T-cell (primary cell): ENCODE measurements at regions not wholly inside any gene's neighbourhood (a gene's known extent, or its start where the extent isn't known, plus 50 kb on each side); places are given as distances from the start of the nearest gene placed in this dataset.

Source experiments
- ATAC-seq, 4 experiments: fragments of 200-7000 bp in 3 of 4; fragments of 150-1000 bp in 1 of 4; cut with Tn5 transposase; replicated peaks in 1 of 4; 1 replicate in 3 of 4; 2 replicates in 1 of 4; pipeline ENCODE4 v1.10.0; 2021; ENCODE audit warnings: moderate library complexity in 3 of 4, mild to moderate bottlenecking in 2 of 4, moderate number of reproducible peaks in 1 of 4
- CTCF ChIA-PET, 2 donors: fragments of 300-600 bp; sonication (Branson Sonifier 250); formaldehyde crosslinking; loops; one replicate each; lab custom pipeline; 2022; ENCODE audit warnings: antibody characterized with exemption in 2 of 2; lab: Charles Lee
- POLR2A ChIA-PET, 2 donors: fragments of 300-600 bp; sonication (Branson Sonifier 250); formaldehyde crosslinking; loops; one replicate each; lab custom pipeline; 2022; ENCODE audit warnings: antibody characterized with exemption in 2 of 2; lab: Charles Lee
- DNase-seq, 35 experiments: peaks; one replicate each; pipeline versions ENCODE4 v3.0.0 to v3.0.0-alpha.2; 2013 to 2023
- H3K27ac ChIP-seq: one replicate; pipeline ENCODE4 v1.5.1; 2013; ENCODE audit warnings: low read length
- H3K27me3 ChIP-seq, 2 experiments: replicated peaks in 1 of 2; 1 replicate in 1 of 2; 2 replicates in 1 of 2; pipeline versions ENCODE4 v1.6.1 to v1.7.0; 2013; ENCODE audit warnings: low read length in 1 of 2, mixed read lengths in 1 of 2; ENCODE audit not compliant: control insufficient read depth in 2 of 2, insufficient read depth in 2 of 2; ENCODE audit errors: extremely low read depth in 1 of 2
- H3K36me3 ChIP-seq, 2 donors: 1 replicate in 1 of 2; 2 replicates in 1 of 2; pipeline versions ENCODE4 v1.6.1 to v1.7.0; 2013; ENCODE audit warnings: low read length in 1 of 2; ENCODE audit not compliant: control insufficient read depth in 2 of 2, insufficient read depth in 1 of 2; ENCODE audit errors: extremely low read depth in 1 of 2
- H3K4me1 ChIP-seq, 2 experiments: 1 replicate in 1 of 2; 2 replicates in 1 of 2; pipeline versions ENCODE4 v1.6.1 to v1.7.0; 2013; ENCODE audit warnings: low read length in 2 of 2, mixed read lengths in 1 of 2; ENCODE audit not compliant: insufficient read depth in 2 of 2, control insufficient read depth in 1 of 2; ENCODE audit errors: extremely low read depth in 1 of 2
- H3K4me3 ChIP-seq, 2 donors: 1 replicate in 1 of 2; 2 replicates in 1 of 2; pipeline versions ENCODE4 v1.5.1 to v1.7.0; 2013; ENCODE audit warnings: mild to moderate bottlenecking in 2 of 2, low read length in 1 of 2, moderate library complexity in 1 of 2; ENCODE audit not compliant: control insufficient read depth in 1 of 2; ENCODE audit errors: extremely low read depth in 1 of 2
- H3K9me3 ChIP-seq: 2 replicates; pipeline ENCODE4 v1.7.0; 2013
- H3K27ac Mint-ChIP-seq, 2 donors: one replicate each; pipeline ENCODE4 v1.8.0; 2020 to 2021; ENCODE audit warnings: mild to moderate bottlenecking in 2 of 2, mixed read lengths in 2 of 2
- H3K27me3 Mint-ChIP-seq, 2 donors: one replicate each; pipeline ENCODE4 v1.8.0; 2021 to 2022; ENCODE audit warnings: mixed read lengths in 2 of 2
- H3K36me3 Mint-ChIP-seq: one replicate; pipeline ENCODE4 v1.8.0; 2021; ENCODE audit warnings: mixed read lengths
- H3K4me1 Mint-ChIP-seq, 3 donors: one replicate each; pipeline ENCODE4 v1.8.0; 2020 to 2022; ENCODE audit warnings: mixed read lengths in 3 of 3, mild to moderate bottlenecking in 1 of 3
- H3K4me3 Mint-ChIP-seq, 3 donors: one replicate each; pipeline ENCODE4 v1.8.0; 2020 to 2022; ENCODE audit warnings: mild to moderate bottlenecking in 3 of 3, mixed read lengths in 3 of 3, moderate library complexity in 3 of 3
- H3K9me3 Mint-ChIP-seq, 3 donors: one replicate each; pipeline ENCODE4 v1.8.0; 2020 to 2022; ENCODE audit warnings: mixed read lengths in 3 of 3
- WGBS: methylation state at CpG from one replicate; pipeline ENCODE4 v1.1.5; 2013; ENCODE audit warnings: missing lambda C conversion rate; ENCODE audit not compliant: insufficient coverage; 5-methylcytosine and 5-hydroxymethylcytosine counted together

DNA sequence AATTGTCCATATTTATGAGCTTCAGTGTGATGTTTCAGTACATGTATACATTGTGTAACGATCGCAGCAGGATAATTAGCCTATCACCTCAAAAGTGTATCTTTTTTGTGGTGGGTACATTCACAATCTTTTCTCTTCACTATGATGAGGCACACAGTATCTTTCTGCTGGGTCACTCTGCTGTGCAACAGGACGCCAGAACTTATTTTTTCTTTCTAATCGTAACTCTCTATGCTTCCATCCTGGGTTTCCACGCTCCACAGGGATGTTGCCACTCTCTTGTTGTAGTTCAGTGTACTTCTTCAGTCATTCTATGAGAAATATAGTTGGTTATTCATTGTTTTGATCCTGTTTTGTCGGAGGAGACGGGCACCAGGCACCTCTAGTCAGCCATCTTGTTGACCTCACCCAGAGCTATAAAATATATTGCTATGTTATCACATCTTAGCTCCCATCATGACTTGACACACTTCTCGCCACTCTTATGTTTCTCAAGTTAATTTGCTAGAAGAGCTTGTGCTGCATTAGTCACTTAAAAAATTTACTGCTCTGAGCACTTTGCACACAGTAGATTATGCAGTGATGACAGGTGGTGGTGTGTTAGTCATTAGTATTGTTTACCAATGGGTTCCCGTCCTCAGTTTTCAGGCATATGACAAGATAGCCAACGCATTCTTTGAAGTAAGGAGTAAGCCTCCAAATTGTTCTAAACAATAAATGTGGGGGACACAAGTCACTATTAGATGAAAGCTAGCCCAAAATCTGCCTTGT lies 1002.7 kb upstream of the PCDH7 start:
- Histone ChIP-seq H3K4me1 (no peaks in the 10 kb centered on the region), H3K9me3 (no peaks in the 10 kb centered on the region), H3K27ac (no peak overlapping the region), H3K36me3 (no peaks in the 10 kb centered on the region), H3K4me3 (no peak overlapping the region), H3K27me3 (no peaks in the 10 kb centered on the region)
- CTCF ChIA-PET = no interaction called here
- Mint-ChIP-seq H3K27ac (no peak overlapping the region), H3K9me3 (peaks cover 0 to 12% (median 7%) of the 10 kb centered on the region in 3 donors), H3K36me3 (no peaks in the 10 kb centered on the region), H3K4me1 (no peaks in the 10 kb centered on the region), H3K4me3 (no peak overlapping the region), H3K27me3 (no peaks in the 10 kb centered on the region)
- no peak for ATAC-seq
- POLR2A ChIA-PET = no interaction called here
- WGBS = no CpG with 5 or more reads among the region's 10 CpGs
- no peak for DNase-seq

- no peaks in the 10 kb centered on the region for H3K27me3 Mint-ChIP-seq
- no peaks in the 10 kb centered on the region for H3K36me3 ChIP-seq
- no peak for DNase-seq
- H3K4me1 Mint-ChIP-seq = no peaks in the 10 kb centered on the region
- CTCF ChIA-PET = no interaction called here
- H3K9me3 ChIP-seq = no peaks in the 10 kb centered on the region
- no peak for ATAC-seq
- H3K27ac ChIP-seq = no peak overlapping the region
- H3K9me3 Mint-ChIP-seq = peaks cover 0 to 12% (median 7%) of the 10 kb centered on the region in 3 donors
- no peaks in the 10 kb centered on the region for H3K4me1 ChIP-seq
- H3K4me3 Mint-ChIP-seq = no peak overlapping the region
- H3K36me3 Mint-ChIP-seq = no peaks in the 10 kb centered on the region
- H3K27me3 ChIP-seq = no peaks in the 10 kb centered on the region
- POLR2A ChIA-PET = no interaction called here
- H3K4me3 ChIP-seq = no peak overlapping the region
- no peak overlapping the region for H3K27ac Mint-ChIP-seq
Observed at GRCh38 chr4:29718136-29718535, 1002.0 kb upstream of the PCDH7 start.

DNA sequence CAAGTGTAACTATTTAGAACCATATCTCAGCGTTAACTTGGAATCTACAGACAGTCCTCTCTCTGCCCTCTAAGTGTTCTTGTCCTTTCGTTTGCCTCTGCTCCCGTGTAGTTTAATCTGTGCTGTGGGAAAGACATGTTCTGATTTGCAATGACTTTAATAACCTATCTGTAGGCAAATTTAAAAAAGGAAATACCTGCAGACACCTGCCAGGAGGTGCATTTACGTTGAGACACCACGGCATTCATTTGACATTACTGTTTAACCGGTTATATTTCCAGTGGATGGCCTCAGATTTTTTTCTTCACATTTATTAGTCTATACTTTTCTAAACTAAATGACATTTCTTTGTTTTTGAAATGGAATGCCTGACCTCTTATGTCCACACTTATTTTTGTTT lies 997.9 kb upstream of the PCDH7 start:
- H3K36me3 Mint-ChIP-seq = no peaks in the 10 kb centered on the region
- no peaks in the 10 kb centered on the region for H3K27me3 ChIP-seq
- H3K9me3 ChIP-seq = no peaks in the 10 kb centered on the region
- WGBS = 61% methylated on average over 2 of the region's 6 CpGs
- no peak overlapping the region for H3K27ac Mint-ChIP-seq
- no peaks in the 10 kb centered on the region for H3K27me3 Mint-ChIP-seq
- H3K9me3 Mint-ChIP-seq = peaks cover 0 to 12% (median 11%) of the 10 kb centered on the region in 3 donors
- CTCF ChIA-PET = no interaction called here
- POLR2A ChIA-PET = no interaction called here
- H3K36me3 ChIP-seq = no peaks in the 10 kb centered on the region
- H3K4me3 ChIP-seq = no peak overlapping the region
- H3K27ac ChIP-seq = no peak overlapping the region
- no peak for ATAC-seq
- no peak overlapping the region for H3K4me3 Mint-ChIP-seq
- no peaks in the 10 kb centered on the region for H3K4me1 ChIP-seq
- no peaks in the 10 kb centered on the region for H3K4me1 Mint-ChIP-seq
- no peak for DNase-seq

- Histone ChIP-seq H3K4me1 (no peaks in the 10 kb centered on the region), H3K27ac (no peak overlapping the region), H3K4me3 (no peak overlapping the region), H3K9me3 (no peaks in the 10 kb centered on the region), H3K36me3 (no peaks in the 10 kb centered on the region), H3K27me3 (no peaks in the 10 kb centered on the region)
- no peaks in the 10 kb centered on the region for H3K36me3 Mint-ChIP-seq
- no peak overlapping the region for H3K4me3 Mint-ChIP-seq
- POLR2A ChIA-PET = interaction anchor here in 1 of 2 donors (0.7 kb wide), 1 partner anchor 129 kb away, joined by 3 read pairs; no protein-coding TSS in a partner anchor
- ATAC-seq (no peak), DNase-seq (no peak)
- H3K4me1 Mint-ChIP-seq = no peaks in the 10 kb centered on the region
- WGBS = 60% methylated on average over 1 of the region's 3 CpGs
- peaks cover 3 to 17% (median 5%) of the 10 kb centered on the region in 3 donors for H3K9me3 Mint-ChIP-seq
- no peak overlapping the region for H3K27ac Mint-ChIP-seq
- no peaks in the 10 kb centered on the region for H3K27me3 Mint-ChIP-seq
- CTCF ChIA-PET = no interaction called here
Observed at GRCh38 chr4:29726938-29727337, 993.2 kb upstream of the PCDH7 start.

GRCh38 chr4:29734343-29735213 lies 985.6 kb upstream of the PCDH7 start:
- no peaks in the 10 kb centered on the region for H3K9me3 ChIP-seq
- ChIA-PET POLR2A (interaction anchor here in 1 of 2 donors (0.6 kb wide), 1 partner anchor 1779 kb away, joined by 6 read pairs; no protein-coding TSS in a partner anchor), CTCF (no interaction called here)
- Mint-ChIP-seq H3K4me1 (no peaks in the 10 kb centered on the region), H3K4me3 (no peak overlapping the region), H3K36me3 (no peaks in the 10 kb centered on the region), H3K27me3 (no peaks in the 10 kb centered on the region), H3K9me3 (peaks cover 0 to 16% (median 4%) of the 10 kb centered on the region in 3 donors), H3K27ac (no peak overlapping the region)
- no peak for ATAC-seq
- H3K27me3 ChIP-seq = no peaks in the 10 kb centered on the region
- no peaks in the 10 kb centered on the region for H3K36me3 ChIP-seq
- no peak overlapping the region for H3K4me3 ChIP-seq
- no peaks in the 10 kb centered on the region for H3K4me1 ChIP-seq
- WGBS = 91% methylated on average over 4 of the region's 8 CpGs
- H3K27ac ChIP-seq = no peak overlapping the region
- no peak for DNase-seq

DNA sequence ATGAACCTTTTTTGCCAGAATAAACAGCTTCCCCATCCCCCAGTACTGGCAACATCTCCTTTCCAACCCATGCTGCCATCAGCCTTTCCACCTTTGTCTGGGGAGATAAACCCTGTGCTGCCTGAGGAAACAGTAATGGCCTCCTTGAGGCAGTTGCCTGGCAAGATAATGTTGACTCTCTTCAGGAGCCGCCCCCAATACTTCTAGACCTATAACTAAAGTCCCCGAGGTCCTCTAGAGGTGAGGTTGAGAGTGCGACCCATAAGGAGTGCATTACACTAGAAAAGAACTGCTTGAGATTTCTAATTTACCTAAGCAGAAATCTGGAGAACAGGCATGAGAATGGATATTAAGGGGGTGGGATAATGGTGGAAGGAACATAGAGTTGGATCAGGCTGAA lies 963.2 kb upstream of the PCDH7 start:
- Histone ChIP-seq H3K36me3 (no peaks in the 10 kb centered on the region), H3K9me3 (no peaks in the 10 kb centered on the region), H3K4me3 (no peak overlapping the region), H3K27me3 (no peaks in the 10 kb centered on the region), H3K27ac (no peak overlapping the region), H3K4me1 (no peaks in the 10 kb centered on the region)
- no peaks in the 10 kb centered on the region for H3K4me1 Mint-ChIP-seq
- WGBS = no CpG with 5 or more reads among the region's 3 CpGs
- ATAC-seq (no peak), DNase-seq (no peak)
- peaks cover 11 to 23% (median 19%) of the 10 kb centered on the region in 3 donors for H3K9me3 Mint-ChIP-seq
- CTCF ChIA-PET = no interaction called here
- no peak overlapping the region for H3K4me3 Mint-ChIP-seq
- H3K36me3 Mint-ChIP-seq = no peaks in the 10 kb centered on the region
- H3K27me3 Mint-ChIP-seq = no peaks in the 10 kb centered on the region
- no peak overlapping the region for H3K27ac Mint-ChIP-seq
- POLR2A ChIA-PET = no interaction called here
